HG03139 (cell line): ENCODE measurements at regions not wholly inside any gene's neighbourhood (a gene's known extent, or its start where the extent isn't known, plus 50 kb on each side); places are given as distances from the start of the nearest gene placed in this dataset.
A peak's percentile ranks its signal among the peaks of the same experiment; 100 is the strongest.

ENCODE experiments used
- ATAC-seq: cut with Tn5 transposase; IDR thresholded peaks from one replicate; pipeline ENCODE4 v1.9.1; 2021; ENCODE audit not compliant: unreplicated experiment

DNA sequence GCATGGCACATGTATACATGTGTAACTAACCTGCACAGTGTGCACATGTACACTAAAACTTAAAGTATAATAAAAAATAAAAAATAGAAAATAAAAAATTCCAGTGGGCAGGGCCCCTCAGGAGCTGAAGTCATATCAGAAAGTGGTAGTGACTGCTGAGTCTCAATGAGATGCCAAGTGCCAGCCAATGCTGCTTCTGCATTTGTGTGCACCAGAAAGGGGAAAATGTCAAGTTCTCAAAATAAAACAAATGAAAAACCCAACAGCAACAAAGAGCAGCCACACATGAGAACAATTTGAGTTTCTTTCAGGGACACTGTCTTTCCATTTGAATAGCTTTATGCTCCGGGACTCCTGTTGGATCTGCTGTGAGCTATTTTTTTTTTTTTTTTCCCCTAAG lies 117.2 kb upstream of the CCDC112 start:
- ATAC-seq, result no peak

DNA sequence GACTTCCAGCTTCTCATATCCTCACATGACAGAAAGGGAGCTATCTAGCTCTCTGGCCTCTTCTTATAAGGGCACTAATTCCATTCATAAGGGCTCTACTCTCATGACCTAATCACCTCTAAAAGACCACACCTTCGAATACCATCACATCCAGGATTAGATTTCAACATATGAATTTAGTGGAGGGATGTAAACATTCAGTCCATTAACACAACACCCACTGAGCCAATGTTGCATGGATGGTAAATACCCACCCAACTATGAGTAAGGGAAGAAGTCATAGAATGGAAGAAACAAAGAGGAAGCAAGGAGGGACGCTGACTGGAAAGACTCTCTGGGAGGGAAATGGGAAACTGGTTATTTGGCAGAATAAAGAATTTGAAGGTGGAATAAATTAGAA lies 112.6 kb upstream of the CCDC112 start:
- ATAC-seq, result no peak

DNA sequence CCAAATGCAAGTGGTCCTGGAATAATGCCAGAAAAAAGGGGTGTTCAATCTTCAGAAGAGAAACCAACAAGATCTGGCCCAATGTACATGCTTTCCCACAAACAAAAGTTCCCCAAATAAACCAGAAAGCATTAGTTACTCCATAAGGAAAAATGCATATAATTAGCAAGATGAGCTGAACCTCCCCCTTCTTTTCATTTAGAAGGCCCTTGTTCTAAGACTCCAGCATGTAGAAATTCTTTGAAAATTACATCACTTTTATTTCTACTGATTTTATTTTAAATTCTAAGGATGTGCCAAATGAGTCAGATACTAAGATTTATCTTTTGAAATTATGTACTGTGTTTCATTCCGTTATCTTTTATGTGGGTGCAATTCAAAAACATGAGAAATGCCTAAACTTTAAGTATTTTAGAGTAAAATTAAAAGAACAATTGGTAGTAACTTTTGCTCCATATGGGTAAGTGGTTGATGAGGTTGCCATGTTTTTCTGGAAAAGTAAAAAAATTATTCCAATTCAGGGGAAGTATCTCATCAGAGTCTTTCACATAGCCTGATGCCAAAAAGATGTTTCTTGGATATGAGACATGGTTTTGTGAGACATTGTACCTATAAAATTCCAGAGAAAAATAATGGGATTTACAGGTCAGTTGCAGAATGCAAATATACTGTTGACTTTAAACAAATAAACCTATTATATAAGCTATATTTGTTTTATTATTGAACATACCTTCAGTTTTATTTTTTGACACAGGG lies 106.5 kb upstream of the CCDC112 start:
- ATAC-seq, result no peak

DNA sequence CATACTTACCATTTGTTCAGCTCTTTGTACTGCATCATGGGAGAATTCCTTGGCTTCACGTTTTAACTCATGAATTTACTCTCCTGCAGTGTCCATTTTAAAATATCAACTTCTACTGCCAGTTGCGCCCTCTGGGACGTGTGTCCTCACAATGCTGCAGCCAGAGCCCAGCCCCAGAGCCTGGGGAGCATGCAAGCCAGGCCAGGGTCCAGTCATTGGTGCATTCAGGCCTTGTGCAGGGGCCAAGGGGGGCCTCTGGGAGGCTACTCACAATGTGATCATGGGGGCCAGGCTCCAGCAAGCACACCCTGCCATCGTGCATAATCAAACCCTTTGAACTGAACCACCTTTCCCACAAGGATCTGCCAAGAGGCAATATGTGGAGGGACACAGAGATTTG lies 105.6 kb upstream of the CCDC112 start:
- ATAC-seq, result no peak

DNA sequence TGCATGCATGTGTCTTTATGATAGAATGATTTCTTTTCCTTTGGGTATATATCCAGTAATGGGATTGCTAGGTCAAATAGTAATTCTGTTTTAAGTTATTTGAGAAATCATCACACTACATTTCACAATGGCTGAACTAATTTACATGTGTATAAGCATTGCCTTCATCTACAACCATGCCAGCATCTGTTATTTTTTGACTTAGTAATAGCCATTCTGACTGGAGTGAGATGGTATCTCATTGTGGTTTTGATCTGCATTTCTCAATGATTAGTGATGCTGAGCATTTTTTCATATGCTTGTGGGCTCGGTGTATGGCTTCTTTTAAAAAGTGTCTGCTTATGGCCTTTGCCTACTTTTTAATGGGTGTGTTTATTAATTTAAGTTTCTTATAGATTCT lies 102.3 kb upstream of the CCDC112 start:
- ATAC-seq, result no peak

DNA sequence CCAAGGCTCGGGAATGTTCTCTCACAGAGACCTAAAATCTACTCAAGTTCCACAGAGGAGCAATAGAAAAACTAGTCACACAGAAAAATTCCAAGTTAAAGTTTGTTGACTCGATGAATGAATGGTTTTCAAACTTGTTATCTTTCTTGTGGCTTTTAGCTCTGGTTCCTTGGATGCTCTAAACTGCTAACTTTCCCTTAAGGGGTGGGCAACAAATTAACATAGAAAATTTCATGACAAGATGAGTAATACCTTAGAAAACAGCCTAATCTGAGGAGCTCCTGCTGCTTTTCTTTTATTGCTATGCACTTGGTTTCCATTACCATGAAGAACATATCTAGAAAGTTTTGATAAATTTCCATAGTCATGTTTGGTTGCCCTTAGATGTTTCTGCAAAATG lies 100.2 kb upstream of the CCDC112 start:
- no peak for ATAC-seq

DNA sequence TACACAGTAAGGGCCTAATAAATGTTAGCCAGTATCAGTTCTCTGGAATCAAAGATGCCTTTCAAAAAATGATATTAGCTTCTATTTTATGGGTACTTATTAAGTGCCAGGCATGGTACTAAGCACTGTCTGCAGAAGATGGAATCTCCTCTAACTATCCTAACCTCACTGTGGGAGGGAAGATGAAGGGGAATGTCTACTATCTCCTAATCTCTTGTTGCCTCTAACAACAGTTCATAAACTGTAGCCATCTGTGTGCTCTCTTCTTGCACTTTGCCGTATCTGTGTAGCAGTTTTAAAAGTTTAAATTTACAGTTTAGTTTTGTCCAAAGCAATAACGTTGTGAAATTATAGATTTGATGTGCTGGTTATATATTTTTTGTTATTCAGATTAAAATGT lies 99.6 kb upstream of the CCDC112 start:
- no peak for ATAC-seq

DNA sequence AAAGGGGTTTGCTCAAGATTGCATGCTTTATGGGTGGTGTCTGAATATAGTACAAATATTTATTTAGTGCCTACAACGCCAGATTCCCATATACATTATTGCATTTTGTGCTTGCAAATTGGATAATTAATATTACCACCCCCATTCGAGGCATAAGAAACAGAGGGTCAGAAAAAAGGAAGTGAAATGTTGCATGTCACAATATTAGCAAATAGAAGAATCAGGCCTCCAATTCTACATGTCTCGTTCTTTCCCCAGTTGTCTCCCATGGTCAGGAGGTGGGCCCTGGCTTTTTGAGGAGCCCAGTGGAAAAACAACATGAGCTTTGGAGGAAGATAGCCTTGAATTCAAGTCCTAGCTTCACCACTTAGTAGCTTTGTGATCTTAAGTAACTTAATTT lies 98.1 kb upstream of the CCDC112 start:
- ATAC-seq, result no peak

DNA sequence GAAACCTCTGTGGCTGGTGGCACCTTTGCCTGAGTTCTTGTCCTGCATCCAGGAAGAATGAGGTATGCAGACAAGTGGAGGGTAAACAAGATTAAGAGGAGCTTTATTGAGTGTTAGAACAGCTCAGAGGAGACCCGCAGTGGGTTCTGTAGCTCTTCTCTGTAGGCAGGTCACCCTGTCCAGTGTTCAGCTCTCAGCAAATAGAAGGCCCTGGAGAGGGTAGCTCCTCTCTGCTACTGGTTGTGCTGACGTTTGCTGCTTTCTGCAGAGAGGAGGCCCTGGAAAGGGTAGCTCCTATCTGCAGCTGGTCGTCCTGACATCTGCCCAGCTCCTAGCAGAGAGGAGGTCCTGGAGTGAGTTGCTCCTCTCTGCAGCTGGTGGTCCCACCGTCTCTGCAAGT lies 96.8 kb upstream of the CCDC112 start:
- ATAC-seq, result no peak

DNA sequence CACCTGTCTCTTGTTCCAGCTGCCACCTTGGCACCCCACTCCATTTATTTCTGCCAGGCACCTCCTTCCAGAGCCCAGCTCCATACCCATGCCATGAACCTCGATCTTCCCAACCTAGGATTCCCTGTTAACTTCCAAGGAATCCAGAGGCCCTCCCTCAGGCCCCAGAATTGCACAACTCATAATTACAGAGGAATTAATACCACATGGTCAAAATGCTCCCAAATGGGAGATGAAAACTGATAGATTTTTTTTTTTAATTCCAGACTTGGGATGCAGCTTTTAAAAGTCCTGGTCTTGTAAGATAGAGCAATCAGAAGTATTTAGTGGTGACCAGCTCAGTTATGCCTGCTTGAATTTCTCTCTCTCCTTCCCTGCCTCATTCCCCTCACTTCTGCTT lies 96.2 kb upstream of the CCDC112 start:
- ATAC-seq, result no peak

DNA sequence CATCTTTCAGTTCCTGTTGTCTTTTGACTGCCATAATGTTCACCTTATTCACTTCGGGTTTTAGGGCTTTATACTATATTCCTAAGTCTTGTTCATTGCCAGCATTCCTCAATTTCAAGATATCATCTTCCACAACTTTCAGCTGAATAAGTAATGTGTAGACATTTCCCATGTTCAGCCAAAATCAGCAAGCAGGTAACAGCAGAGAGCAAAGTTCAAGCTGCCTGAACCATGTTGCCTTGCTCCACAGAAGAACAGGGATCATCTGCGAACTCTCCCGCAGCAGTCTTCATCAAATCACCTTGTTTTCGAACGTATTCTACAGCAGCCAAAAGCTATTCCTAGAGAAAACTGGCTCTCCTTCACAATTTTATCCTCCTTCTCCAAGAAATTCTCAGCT lies 95.3 kb upstream of the CCDC112 start:
- ATAC-seq, result no peak

DNA sequence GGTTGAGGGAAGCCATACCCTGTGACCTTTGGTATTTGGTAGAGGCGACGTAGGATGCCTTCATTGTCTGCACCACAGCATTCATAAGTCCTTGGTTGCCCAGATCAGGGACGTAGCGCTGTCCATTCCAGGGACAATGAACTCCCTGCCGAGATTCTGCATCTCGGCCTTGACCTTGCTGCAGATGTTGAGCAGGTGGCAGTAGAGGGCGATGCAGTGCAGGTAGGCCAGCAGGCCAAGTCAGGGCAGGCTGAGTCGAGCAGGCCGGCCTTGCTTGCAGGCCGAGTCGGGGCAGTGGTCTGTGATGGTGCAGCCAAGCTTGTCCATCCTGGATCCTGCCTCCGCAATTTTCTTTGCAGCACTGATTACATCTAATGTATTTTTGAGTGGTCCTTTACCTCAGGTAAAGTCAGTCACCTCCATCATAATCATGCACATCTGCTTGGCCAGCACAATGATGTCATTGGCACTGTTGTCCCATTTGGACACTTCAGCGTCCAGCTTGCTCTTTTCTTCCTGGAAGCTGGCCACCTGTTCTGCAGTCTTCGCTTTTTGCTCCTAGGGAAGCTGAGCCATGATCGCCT lies 93.4 kb upstream of the CCDC112 start:
- ATAC-seq, result no peak

DNA sequence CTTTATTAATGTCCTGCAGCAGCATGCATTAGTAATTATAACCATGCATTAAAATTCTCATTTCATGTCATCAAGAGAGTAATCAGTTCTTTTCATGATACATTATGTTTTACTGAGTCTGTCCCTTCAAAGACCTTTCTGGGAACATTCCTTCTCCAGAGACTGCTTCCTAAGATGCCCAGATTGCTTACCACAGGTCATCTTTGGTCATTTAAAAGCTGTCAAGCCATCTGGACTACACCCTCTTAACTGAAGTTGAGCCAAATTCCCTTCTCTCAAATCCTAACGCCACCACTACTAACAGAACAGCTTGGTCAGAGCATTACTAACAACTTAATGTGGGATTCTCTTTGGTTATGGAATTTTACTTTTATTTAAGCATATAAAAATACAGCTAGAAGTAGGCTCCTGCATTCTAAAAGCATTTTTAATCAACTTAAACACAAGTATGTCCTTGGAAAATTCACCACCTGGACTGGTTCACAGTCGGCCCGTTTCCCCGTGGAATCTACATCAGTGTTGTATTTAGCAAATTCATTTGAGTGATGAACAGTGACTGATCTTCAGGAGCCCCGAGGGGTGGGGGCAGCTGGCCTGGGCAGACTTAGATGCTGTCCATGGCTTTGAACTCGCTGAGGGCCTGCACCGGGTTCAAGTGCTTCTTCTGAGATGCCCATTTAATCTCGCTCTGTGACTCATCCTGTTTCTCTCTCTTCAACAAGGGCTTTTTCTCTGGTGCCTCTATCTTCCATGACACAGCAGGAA lies 92.8 kb upstream of the CCDC112 start:
- no peak for ATAC-seq

DNA sequence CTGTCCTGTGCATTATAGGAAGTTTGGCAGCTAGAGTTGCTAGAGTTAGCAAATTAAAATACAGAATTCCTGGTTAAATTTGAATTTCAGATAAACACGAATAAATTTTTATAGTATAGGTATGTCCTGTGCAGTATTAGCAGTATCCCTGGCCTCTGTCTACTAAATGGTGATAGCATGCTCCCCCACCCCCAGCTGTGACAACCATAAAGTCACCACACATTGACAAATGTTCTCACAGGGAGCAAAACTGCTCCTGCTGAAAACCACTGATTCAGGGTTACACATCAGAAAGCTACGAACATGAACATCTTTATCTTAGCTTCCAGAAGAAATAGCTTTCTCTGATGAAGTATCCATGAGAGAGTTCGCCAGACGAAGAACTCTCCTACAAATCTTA lies 91.8 kb upstream of the CCDC112 start:
- ATAC-seq, result no peak

DNA sequence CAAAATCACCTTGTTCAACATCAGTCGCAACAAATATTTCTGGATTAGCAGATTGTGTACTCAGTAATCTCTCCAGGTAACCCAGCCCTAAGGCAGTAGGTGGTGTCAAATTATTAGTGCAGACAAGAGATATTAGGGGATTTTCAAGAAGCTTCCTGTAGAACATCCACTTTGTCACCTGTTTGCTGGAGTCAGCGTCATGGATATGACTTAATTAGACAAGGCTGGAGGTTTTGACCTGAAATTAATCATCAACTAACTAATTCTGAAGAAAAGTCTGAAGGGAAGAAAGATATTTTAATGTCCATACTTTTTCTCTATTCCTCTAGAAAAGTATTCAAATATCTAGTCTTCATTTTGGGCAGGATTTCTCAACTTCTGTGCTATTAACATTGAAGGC lies 91.4 kb upstream of the CCDC112 start:
- ATAC-seq, result no peak

DNA sequence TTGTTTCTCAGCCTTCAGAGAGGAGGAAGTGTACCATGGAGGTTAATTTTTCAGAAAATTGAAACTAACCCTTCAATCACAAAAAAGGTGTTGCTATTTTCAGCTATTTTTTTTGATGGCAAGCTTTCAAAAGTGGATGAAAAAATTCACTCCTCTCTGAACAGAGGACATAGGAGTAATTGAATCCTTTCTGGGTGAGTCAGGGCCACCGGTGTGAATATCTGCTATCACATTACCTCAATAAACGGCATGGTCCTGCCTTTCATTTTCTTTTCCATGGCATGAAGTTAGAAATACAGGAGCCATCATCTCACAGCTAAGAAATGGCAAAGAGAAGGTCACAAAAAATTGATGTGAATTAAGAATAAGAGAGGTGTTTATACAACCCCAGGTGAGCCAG lies 90.2 kb upstream of the CCDC112 start:
- ATAC-seq, result no peak

DNA sequence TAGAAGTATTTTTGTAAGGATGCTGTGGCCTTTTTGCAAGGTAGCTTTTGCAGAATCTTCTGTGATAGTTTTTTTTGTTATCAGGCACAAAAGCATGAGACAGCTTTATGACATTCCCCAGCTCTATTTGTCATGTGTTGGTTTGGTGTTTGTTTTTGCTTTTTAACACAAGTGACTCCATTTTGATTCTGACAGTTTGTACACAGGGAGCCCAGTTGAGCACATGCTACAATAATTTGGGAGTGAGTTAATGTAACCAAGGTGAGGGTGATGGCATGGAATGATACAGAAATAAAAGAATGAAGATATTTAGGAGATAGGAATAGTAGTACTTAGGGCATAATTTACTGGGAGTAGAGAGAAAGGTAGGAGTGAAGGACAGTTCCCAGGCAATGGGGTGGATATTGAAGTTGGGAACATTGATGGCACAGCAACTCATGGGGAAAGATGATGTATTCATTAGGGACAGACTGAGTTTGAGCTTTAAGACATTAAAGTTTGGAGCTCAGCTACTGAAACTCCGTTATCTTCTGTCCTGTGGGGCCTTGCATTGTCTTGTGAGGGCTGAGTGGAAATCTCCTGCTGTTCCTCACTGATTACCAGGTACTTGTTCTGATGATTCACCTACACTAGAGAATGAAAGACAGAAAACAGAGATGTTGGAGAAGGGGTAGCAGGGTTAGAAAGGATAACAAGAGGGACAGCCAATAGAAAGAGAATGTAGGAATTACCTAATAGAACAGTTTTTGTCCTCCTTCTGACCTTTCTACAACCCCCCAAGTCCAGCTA lies 88.3 kb upstream of the CCDC112 start:
- ATAC-seq, result no peak

DNA sequence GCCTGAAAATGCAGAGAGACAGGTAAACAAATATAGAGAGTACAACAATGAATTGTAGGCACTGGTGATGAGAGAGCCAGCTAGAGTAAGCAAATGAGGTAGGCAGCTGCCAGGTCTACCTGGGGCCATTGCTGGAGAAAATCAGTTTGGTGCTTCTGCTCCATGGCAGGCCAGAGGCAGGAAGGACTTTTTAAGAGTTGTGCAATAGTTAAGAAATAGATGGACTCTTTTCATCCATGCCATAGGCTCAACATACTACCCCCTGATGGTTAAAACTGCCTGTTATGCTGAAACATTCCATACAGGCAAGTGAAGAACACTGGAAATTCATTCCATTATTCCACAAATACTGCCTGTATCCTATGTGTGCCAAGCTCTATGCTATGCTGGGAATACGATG lies 86.5 kb upstream of the CCDC112 start:
- ATAC-seq, result no peak

DNA sequence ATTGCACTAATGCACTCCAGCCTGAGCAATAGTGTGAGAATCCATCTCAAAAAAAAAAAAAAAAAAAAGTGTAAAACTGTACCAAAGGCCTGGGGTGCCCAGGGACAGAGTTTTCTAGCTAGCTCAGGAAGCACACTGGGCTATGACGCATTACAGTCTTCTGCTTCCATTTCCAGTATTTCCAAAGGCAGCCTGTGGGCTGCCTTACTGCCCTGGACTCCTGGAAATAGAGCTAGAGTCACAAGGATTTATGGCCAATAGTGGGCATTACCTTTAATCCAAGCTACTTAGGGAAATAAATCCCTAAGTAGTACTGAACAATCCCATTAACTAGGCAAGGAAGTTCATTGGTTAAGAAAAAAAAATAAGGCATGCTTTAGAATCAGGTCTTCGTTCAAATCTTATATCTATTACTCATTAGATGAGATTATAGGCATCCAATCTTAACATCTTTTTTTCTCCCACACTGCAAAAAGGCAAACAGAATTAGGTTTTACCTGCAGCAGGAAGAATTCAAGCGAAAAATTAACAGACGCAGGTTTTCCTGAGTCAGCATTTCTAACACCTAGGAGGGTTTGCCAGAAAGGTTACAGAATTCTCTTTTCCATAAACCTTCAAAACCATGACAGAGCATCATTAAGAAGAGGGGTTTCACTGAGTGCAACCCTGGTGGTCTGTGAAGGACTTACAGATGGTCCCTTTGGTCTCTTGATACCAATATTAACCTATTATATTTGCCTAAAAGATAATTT lies 85.6 kb upstream of the CCDC112 start:
- ATAC-seq, result no peak

DNA sequence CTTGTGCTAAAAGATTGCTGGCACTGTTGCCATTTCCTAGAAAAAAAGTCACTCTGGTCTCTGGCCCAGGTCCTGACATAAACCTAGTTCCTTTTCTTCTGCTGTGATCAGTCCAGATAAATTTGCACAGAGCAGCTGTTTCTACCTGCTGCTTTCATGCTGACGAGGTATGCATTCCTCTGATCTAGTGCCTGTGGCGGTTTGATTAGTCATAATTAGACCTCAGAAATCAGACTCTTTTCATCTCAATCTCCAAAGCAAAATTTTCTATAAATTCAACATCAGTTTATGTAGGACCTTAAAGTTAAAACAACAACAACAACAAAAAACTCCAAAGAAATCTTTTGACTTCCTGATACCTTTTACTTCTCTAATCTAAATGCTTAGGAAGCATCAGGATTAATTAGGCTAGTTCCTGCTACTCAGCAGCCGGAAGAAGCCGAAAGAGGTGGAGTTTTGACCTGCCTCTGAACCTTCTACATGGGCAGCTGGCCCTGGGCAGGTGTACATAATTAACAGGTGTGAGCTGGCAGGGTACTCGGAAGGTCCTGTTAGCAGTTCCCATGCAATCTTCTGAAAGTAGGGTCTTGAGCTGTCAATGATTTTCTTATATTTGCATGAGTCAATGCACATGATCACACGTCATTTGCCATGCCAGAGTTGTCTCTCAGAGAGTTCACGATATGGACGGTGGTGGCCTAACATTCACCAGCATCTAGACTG lies 83.3 kb upstream of the CCDC112 start:
- peak; percentile 64 for ATAC-seq
